ENCODE measurements at regions not wholly inside any gene's neighbourhood (a gene's known extent, or its start where the extent isn't known, plus 50 kb on each side); places are given as distances from the start of the nearest gene placed in this dataset.

GRCh38 chr11:116460156-116460920 is 312.4 kb downstream of the BUD13 start:
- Histone ChIP-seq H3K9me3 (ENCODE audit: control insufficient read depth, insufficient read depth, low read length) (no peaks in the 10 kb centered on the region), H4K20me1 (ENCODE audit: control insufficient read depth, insufficient read depth, low read depth, low read length) (no peaks in the 10 kb centered on the region), H3K9me2 (replicated peaks; ENCODE audit: control insufficient read depth, low read length) (no peaks in the 10 kb centered on the region), H3K4me1 (ENCODE audit: control insufficient read depth, low read length) (no peaks in the 10 kb centered on the region), H3K27ac (ENCODE audit: low read depth, low read length) (no peak overlapping the region), H3K4me3 (ENCODE audit: low read length) (no peak overlapping the region), H3K36me3 (ENCODE audit: control insufficient read depth, low read length) (no peaks in the 10 kb centered on the region), H3F3A (ENCODE audit: control insufficient read depth, insufficient read depth) (no peaks in the 10 kb centered on the region), H3K79me2 (ENCODE audit: control insufficient read depth, low read length) (no peaks in the 10 kb centered on the region), H3K27me3 (ENCODE audit: control insufficient read depth, low read length) (peaks cover 10% of the 10 kb centered on the region; the same call in 1 of the 2 replicates), H3K4me2 (ENCODE audit: low read length) (no peak overlapping the region)
- TF ChIP-seq EZH2phosphoT487 (IDR thresholded peaks at IDR 0.05; ENCODE audit: borderline replicate concordance, low read length): no peak
- TF ChIP-seq CTCF (IDR thresholded peaks at IDR 0.05; ENCODE audit: low read depth, low read length, poor library complexity, severe bottlenecking): no peak

GRCh38 chr11:116459185-116460045 is 313.4 kb downstream of the BUD13 start:
- no peaks in the 10 kb centered on the region for H3K36me3 ChIP-seq (ENCODE audit: control insufficient read depth, low read length)
- TF ChIP-seq CTCF (IDR thresholded peaks at IDR 0.05; ENCODE audit: low read depth, low read length, poor library complexity, severe bottlenecking) (no peak), EZH2phosphoT487 (IDR thresholded peaks at IDR 0.05; ENCODE audit: borderline replicate concordance, low read length) (no peak)
- H3K4me1 ChIP-seq (ENCODE audit: control insufficient read depth, low read length): no peaks in the 10 kb centered on the region
- H3K27me3 ChIP-seq (ENCODE audit: control insufficient read depth, low read length): peaks cover 6% of the 10 kb centered on the region; the same call in 1 of the 2 replicates
- no peak overlapping the region for H3K27ac ChIP-seq (ENCODE audit: low read depth, low read length)
- no peaks in the 10 kb centered on the region for H4K20me1 ChIP-seq (ENCODE audit: control insufficient read depth, insufficient read depth, low read depth, low read length)
- H3K4me3 ChIP-seq (ENCODE audit: low read length): no peak overlapping the region
- H3K9me2 ChIP-seq (replicated peaks; ENCODE audit: control insufficient read depth, low read length): no peaks in the 10 kb centered on the region
- H3F3A ChIP-seq (ENCODE audit: control insufficient read depth, insufficient read depth): no peaks in the 10 kb centered on the region
- no peaks in the 10 kb centered on the region for H3K9me3 ChIP-seq (ENCODE audit: control insufficient read depth, insufficient read depth, low read length)
- no peak overlapping the region for H3K4me2 ChIP-seq (ENCODE audit: low read length)
- no peaks in the 10 kb centered on the region for H3K79me2 ChIP-seq (ENCODE audit: control insufficient read depth, low read length)

GRCh38 chr11:116458546-116458945 is 314.2 kb downstream of the BUD13 start:
- TF ChIP-seq CTCF (IDR thresholded peaks at IDR 0.05; ENCODE audit: low read depth, low read length, poor library complexity, severe bottlenecking) (no peak), EZH2phosphoT487 (IDR thresholded peaks at IDR 0.05; ENCODE audit: borderline replicate concordance, low read length) (no peak)
- Histone ChIP-seq H3K9me3 (ENCODE audit: control insufficient read depth, insufficient read depth, low read length) (no peaks in the 10 kb centered on the region), H3K9me2 (replicated peaks; ENCODE audit: control insufficient read depth, low read length) (no peaks in the 10 kb centered on the region), H3K36me3 (ENCODE audit: control insufficient read depth, low read length) (no peaks in the 10 kb centered on the region), H3K27me3 (ENCODE audit: control insufficient read depth, low read length) (peaks cover 3% of the 10 kb centered on the region; the same call in 1 of the 2 replicates), H3K4me2 (ENCODE audit: low read length) (no peak overlapping the region), H3K4me1 (ENCODE audit: control insufficient read depth, low read length) (no peaks in the 10 kb centered on the region), H3F3A (ENCODE audit: control insufficient read depth, insufficient read depth) (no peaks in the 10 kb centered on the region), H3K4me3 (ENCODE audit: low read length) (no peak overlapping the region), H3K27ac (ENCODE audit: low read depth, low read length) (no peak overlapping the region), H3K79me2 (ENCODE audit: control insufficient read depth, low read length) (no peaks in the 10 kb centered on the region), H4K20me1 (ENCODE audit: control insufficient read depth, insufficient read depth, low read depth, low read length) (no peaks in the 10 kb centered on the region)

All from DOHH2 (cell line).